Testis (tissue), 2 donors: ENCODE measurements at regions not wholly inside any gene's neighbourhood (a gene's known extent, or its start where the extent isn't known, plus 50 kb on each side); places are given as distances from the start of the nearest gene placed in this dataset.

Source experiments
- POLR2A ChIP-seq: fragments of 450-650 bp; IDR thresholded peaks from one replicate; pipeline ENCODE4 v1.6.1; 2017; ENCODE audit warnings: antibody characterized with exemption, mild to moderate bottlenecking, moderate library complexity
- TF ChIP-seq, protein P1 (sequence below), 3 experiments: fragments of 450-650 bp in 2 of 3; fragments of 200-600 bp in 1 of 3; sonication (generic) in 1 of 3; IDR thresholded peaks; one replicate each; pipeline ENCODE4 v1.5.1; 2016 to 2019; ENCODE audit warnings: antibody characterized with exemption in 3 of 3, mild to moderate bottlenecking in 2 of 3, moderate library complexity in 1 of 3

DNA sequence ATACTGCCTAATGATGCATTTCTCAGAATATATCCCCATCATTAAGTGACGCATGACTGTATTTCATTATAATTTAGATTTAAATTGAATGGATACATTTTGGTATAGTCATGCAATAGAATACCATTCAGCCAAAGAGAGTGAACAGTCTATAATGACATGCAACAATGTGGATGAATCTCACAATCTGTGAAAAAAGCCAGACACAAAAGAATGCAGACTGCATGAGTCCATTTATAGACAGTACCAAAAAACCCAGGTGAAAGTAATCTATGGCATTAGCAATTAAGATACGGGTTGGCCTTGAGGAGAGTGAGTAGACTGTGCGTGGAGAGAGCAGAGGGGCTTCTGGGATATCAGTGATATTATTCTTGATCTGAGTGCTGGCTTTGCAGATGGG lies 239.7 kb upstream of the PGRMC2 start:
- TF ChIP-seq, protein P1, sequence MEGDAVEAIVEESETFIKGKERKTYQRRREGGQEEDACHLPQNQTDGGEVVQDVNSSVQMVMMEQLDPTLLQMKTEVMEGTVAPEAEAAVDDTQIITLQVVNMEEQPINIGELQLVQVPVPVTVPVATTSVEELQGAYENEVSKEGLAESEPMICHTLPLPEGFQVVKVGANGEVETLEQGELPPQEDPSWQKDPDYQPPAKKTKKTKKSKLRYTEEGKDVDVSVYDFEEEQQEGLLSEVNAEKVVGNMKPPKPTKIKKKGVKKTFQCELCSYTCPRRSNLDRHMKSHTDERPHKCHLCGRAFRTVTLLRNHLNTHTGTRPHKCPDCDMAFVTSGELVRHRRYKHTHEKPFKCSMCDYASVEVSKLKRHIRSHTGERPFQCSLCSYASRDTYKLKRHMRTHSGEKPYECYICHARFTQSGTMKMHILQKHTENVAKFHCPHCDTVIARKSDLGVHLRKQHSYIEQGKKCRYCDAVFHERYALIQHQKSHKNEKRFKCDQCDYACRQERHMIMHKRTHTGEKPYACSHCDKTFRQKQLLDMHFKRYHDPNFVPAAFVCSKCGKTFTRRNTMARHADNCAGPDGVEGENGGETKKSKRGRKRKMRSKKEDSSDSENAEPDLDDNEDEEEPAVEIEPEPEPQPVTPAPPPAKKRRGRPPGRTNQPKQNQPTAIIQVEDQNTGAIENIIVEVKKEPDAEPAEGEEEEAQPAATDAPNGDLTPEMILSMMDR (IDR thresholded peaks at IDR 0.05) = no peak
- TF ChIP-seq POLR2A = no peak
